ENCODE measurements at regions not wholly inside any gene's neighbourhood (a gene's known extent, or its start where the extent isn't known, plus 50 kb on each side); places are given as distances from the start of the nearest gene placed in this dataset.

- DNase-seq: no peak
Measured at GRCh38 chr2:9127316-9127715, 79.3 kb upstream of the ASAP2 start.

GRCh38 chr2:9126540-9126939 is 80.1 kb upstream of the ASAP2 start:
- ChIA-PET CTCF (no interaction called here), POLR2A (ENCODE audit: unreplicated experiment) (no interaction called here)
- H4K20me1 ChIP-seq (ENCODE audit: low read length): no peaks in the 10 kb centered on the region
- H3K27me3 ChIP-seq (ENCODE audit: low read length): no peaks in the 10 kb centered on the region
- no peaks in the 10 kb centered on the region for H3K9me3 ChIP-seq (ENCODE audit: low read length)
- ATAC-seq (no peak), DNase-seq (no peak)
- no peaks in the 10 kb centered on the region for H3F3A ChIP-seq (ENCODE audit: low read length, unreplicated experiment)
- no peaks in the 10 kb centered on the region for H3K36me3 ChIP-seq (ENCODE audit: low read depth, low read length)
- TF ChIP-seq CTCF (conservative IDR thresholded peaks at IDR 0.05; ENCODE audit: low read depth, low read length) (no peak), EZH2 (IDR thresholded peaks at IDR 0.05; ENCODE audit: low read length, unreplicated experiment) (no peak), EZH2phosphoT487 (IDR thresholded peaks at IDR 0.05; ENCODE audit: borderline replicate concordance, low read length) (no peak)
- H3K9me2 ChIP-seq (replicated peaks; ENCODE audit: low read length): no peaks in the 10 kb centered on the region
- no peak overlapping the region for H3K27ac ChIP-seq (ENCODE audit: low read length)
- intact Hi-C loops (cut with micrococcal nuclease): no loop called here
- no TSS peak for BruUV-seq (replicated peaks)
- H3K4me1 ChIP-seq (ENCODE audit: insufficient read depth, low read length): no peaks in the 10 kb centered on the region
- no peak overlapping the region for H2AFZ ChIP-seq (ENCODE audit: low read length)
- no peak overlapping the region for H3K4me3 ChIP-seq (ENCODE audit: low read length)
- H3K4me2 ChIP-seq (ENCODE audit: low read length): no peak overlapping the region
- H3K79me2 ChIP-seq (ENCODE audit: low read length): no peaks in the 10 kb centered on the region
- H3K9ac ChIP-seq (ENCODE audit: low read length): no peak overlapping the region

More at GRCh38 chr2:9127316-9127715, 79.3 kb upstream of the ASAP2 start:
- POLR2A ChIA-PET (ENCODE audit: unreplicated experiment): no interaction called here
- Histone ChIP-seq H3K4me3 (ENCODE audit: low read length) (no peak overlapping the region), H4K20me1 (ENCODE audit: low read length) (no peaks in the 10 kb centered on the region), H3K4me1 (ENCODE audit: insufficient read depth, low read length) (no peaks in the 10 kb centered on the region), H3K9me2 (replicated peaks; ENCODE audit: low read length) (no peaks in the 10 kb centered on the region), H3F3A (ENCODE audit: low read length, unreplicated experiment) (no peaks in the 10 kb centered on the region), H3K9ac (ENCODE audit: low read length) (no peak overlapping the region), H3K9me3 (ENCODE audit: low read length) (no peaks in the 10 kb centered on the region), H3K27me3 (ENCODE audit: low read length) (no peaks in the 10 kb centered on the region), H3K36me3 (ENCODE audit: low read depth, low read length) (no peaks in the 10 kb centered on the region), H3K4me2 (ENCODE audit: low read length) (no peak overlapping the region), H3K79me2 (ENCODE audit: low read length) (no peaks in the 10 kb centered on the region), H2AFZ (ENCODE audit: low read length) (no peak overlapping the region), H3K27ac (ENCODE audit: low read length) (no peak overlapping the region)
- CTCF ChIA-PET: no interaction called here
- BruUV-seq (replicated peaks): no TSS peak
- TF ChIP-seq CTCF (conservative IDR thresholded peaks at IDR 0.05; ENCODE audit: low read depth, low read length) (no peak), EZH2 (IDR thresholded peaks at IDR 0.05; ENCODE audit: low read length, unreplicated experiment) (no peak), EZH2phosphoT487 (IDR thresholded peaks at IDR 0.05; ENCODE audit: borderline replicate concordance, low read length) (no peak)
- no peak for ATAC-seq
- intact Hi-C loops (cut with micrococcal nuclease): no loop called here

- H3K27me3 ChIP-seq (ENCODE audit: low read length): no peaks in the 10 kb centered on the region
- no peaks in the 10 kb centered on the region for H3F3A ChIP-seq (ENCODE audit: low read length, unreplicated experiment)
- H3K79me2 ChIP-seq (ENCODE audit: low read length): no peaks in the 10 kb centered on the region
- H3K4me1 ChIP-seq (ENCODE audit: insufficient read depth, low read length): no peaks in the 10 kb centered on the region
- ATAC-seq (no peak), DNase-seq (no peak)
- TF ChIP-seq EZH2 (IDR thresholded peaks at IDR 0.05; ENCODE audit: low read length, unreplicated experiment): no peak
- no peak for TF ChIP-seq EZH2phosphoT487 (IDR thresholded peaks at IDR 0.05; ENCODE audit: borderline replicate concordance, low read length)
- TF ChIP-seq CTCF (conservative IDR thresholded peaks at IDR 0.05; ENCODE audit: low read depth, low read length): no peak
- no TSS peak for BruUV-seq (replicated peaks)
- H3K4me3 ChIP-seq (ENCODE audit: low read length): no peak overlapping the region
- H3K9me2 ChIP-seq (replicated peaks; ENCODE audit: low read length): no peaks in the 10 kb centered on the region
- no peak overlapping the region for H3K9ac ChIP-seq (ENCODE audit: low read length)
- no peak overlapping the region for H3K27ac ChIP-seq (ENCODE audit: low read length)
- no peaks in the 10 kb centered on the region for H3K36me3 ChIP-seq (ENCODE audit: low read depth, low read length)
- no peaks in the 10 kb centered on the region for H4K20me1 ChIP-seq (ENCODE audit: low read length)
- H2AFZ ChIP-seq (ENCODE audit: low read length): no peak overlapping the region
- no peak overlapping the region for H3K4me2 ChIP-seq (ENCODE audit: low read length)
- no peaks in the 10 kb centered on the region for H3K9me3 ChIP-seq (ENCODE audit: low read length)
- POLR2A ChIA-PET (ENCODE audit: unreplicated experiment): no interaction called here
- CTCF ChIA-PET: no interaction called here
- intact Hi-C loops (cut with micrococcal nuclease): no loop called here
Measured at GRCh38 chr2:9124231-9124741, 82.3 kb upstream of the ASAP2 start.

Data from PC-3 (cell line).